SH-SY5Y (cell line): ENCODE measurements at regions not wholly inside any gene's neighbourhood (a gene's known extent, or its start where the extent isn't known, plus 50 kb on each side); places are given as distances from the start of the nearest gene placed in this dataset.

Source experiments
- GATA2 ChIP-seq: IDR thresholded peaks from 2 replicates; pipeline ENCODE4 v1.6.1; 2011; ENCODE audit warnings: mild to moderate bottlenecking, low read depth, low read length
- GATA3 ChIP-seq: IDR thresholded peaks from 2 replicates; pipeline ENCODE4 v1.6.1; 2011; ENCODE audit warnings: low read depth, mild to moderate bottlenecking, low read length, moderate library complexity

DNA sequence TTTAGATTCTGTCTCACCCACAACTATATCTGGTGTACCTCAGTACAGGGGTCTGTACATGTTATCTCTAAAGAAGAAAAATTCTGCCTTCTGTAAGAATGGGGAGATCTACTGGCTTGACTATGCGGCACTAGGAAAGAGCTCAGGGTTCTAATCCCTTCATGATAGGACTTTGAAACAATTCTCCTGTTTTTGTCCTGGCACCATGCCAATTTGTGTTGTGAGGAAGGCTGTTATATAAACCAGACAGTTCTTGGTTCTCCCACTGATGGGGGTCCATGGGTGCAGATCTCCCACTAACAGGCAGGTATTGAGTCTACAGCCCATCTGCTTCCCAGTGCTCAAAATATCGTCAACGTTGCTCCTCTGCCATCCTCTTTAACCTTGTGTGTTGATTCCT, 883.7 kb downstream of the GALC start:
- TF ChIP-seq GATA3 (no peak), GATA2 (no peak)
